T-helper 2 cell treated with Interferon-gamma antibody and Interleukin-4, amounts not matched to agents 5 μg/mL and 100 μg/mL, for 36 hours (primary cell): ENCODE measurements at regions not wholly inside any gene's neighbourhood (a gene's known extent, or its start where the extent isn't known, plus 50 kb on each side); places are given as distances from the start of the nearest gene placed in this dataset.
"Not testable (repeated sequence)": the region's sequence is repeated elsewhere in the genome, so short reads cannot be mapped to it uniquely, and the experiment has no call there.

Experiments
- DNase-seq: peaks from one replicate; pipeline ENCODE4 v3.0.0; 2021; ENCODE audit warnings: low spot score
- H3K27ac Mint-ChIP-seq: one replicate; pipeline ENCODE4 v1.8.0; 2021; ENCODE audit warnings: mild to moderate bottlenecking, mixed read lengths
- H3K27me3 Mint-ChIP-seq: one replicate; pipeline ENCODE4 v1.8.0; 2021; ENCODE audit warnings: low read depth, mixed read lengths
- H3K36me3 Mint-ChIP-seq: one replicate; pipeline ENCODE4 v1.8.0; 2021; ENCODE audit warnings: low read depth, mixed read lengths
- H3K4me1 Mint-ChIP-seq: one replicate; pipeline ENCODE4 v1.8.0; 2021; ENCODE audit warnings: low read depth, mixed read lengths
- H3K4me3 Mint-ChIP-seq: one replicate; pipeline ENCODE4 v1.8.0; 2022; ENCODE audit warnings: mild to moderate bottlenecking, moderate library complexity, mixed read lengths
- H3K9me3 Mint-ChIP-seq: one replicate; pipeline ENCODE4 v1.8.0; 2021; ENCODE audit warnings: mixed read lengths

DNA sequence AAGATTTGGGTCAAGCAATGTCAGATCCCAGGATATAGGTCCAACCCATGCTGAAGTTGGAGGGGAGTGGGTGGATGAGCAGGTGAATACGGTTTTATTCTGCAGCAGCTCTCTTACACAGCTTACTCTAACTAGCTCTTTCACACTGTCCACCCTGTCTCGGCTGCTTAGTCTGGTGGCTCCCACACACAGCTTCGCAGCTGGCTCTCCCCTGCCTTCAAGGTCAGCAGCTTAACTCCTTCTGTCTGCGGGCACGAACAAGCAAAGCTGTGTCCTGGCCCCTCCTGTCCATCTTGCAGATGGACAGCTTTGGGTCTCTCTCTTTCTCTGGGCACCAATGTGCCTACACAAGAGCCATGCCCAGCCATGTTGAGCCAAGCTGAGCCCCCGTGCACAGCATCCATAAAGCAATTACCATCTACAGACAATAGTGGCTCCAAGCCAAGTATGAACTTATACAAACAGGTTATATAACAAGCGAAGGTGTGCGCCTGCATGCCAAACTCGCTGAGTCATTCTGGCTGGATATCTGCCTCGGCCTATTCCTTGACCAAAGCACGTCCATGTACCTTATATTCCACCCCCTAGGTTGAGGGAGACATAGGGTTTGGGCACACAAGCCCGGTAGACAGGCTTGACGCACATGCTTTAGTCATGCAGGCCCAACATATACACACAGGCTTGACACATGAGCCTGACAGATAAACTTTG is 1307.8 kb upstream of the RAG2 start:
- Mint-ChIP-seq H3K27ac (no peak overlapping the region), H3K27me3 (no peaks in the 10 kb centered on the region), H3K4me3 (no peak overlapping the region), H3K36me3 (no peaks in the 10 kb centered on the region), H3K9me3 (peaks cover 38% of the 10 kb centered on the region), H3K4me1 (no peaks in the 10 kb centered on the region)
- no peak for DNase-seq

DNA sequence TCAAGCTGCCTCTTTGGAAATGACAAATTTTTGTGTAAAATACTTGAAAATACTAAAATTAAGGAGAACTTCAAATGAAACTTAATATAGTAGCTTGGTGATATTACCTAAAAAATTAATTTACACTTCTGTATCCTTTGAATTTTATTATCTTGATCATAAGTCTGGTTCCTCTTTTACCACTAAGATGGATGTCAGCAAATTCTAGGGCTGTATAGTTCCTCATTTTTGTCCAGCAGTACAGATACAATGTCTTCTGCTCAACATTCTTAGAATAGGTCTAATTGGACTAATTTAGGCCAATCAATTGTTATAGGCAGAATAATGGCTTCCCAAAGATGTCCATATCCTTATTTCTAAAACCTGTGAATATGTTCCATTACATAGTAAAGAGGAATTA is 1298.0 kb upstream of the RAG2 start:
- no peak overlapping the region for H3K27ac Mint-ChIP-seq
- no peak overlapping the region for H3K4me3 Mint-ChIP-seq
- no peaks in the 10 kb centered on the region for H3K36me3 Mint-ChIP-seq
- DNase-seq: no peak
- H3K9me3 Mint-ChIP-seq: peaks cover 37% of the 10 kb centered on the region
- no peaks in the 10 kb centered on the region for H3K4me1 Mint-ChIP-seq
- H3K27me3 Mint-ChIP-seq: no peaks in the 10 kb centered on the region

DNA sequence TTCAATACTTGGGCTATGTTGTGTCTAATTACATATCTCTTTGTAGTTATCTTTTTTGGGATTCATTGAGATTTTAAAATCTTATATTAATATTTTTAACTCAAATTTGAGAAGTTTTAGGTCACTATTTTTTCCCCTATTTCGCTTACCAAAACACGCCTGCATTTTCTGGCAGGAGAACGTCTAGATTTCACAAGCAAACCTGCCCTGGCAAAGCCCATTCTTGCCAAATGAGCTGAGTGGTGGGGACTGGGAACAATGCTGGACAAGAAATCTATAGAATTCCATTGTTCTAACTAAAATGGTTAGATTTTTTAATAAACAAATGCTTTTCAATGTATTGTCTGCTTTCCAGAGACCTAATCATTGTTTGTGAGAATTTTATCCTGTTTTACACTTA is 1283.7 kb upstream of the RAG2 start:
- H3K36me3 Mint-ChIP-seq: no peaks in the 10 kb centered on the region
- DNase-seq: no peak
- H3K27me3 Mint-ChIP-seq: no peaks in the 10 kb centered on the region
- no peak overlapping the region for H3K27ac Mint-ChIP-seq
- H3K9me3 Mint-ChIP-seq: peaks cover 19% of the 10 kb centered on the region
- H3K4me3 Mint-ChIP-seq: no peak overlapping the region
- H3K4me1 Mint-ChIP-seq: no peaks in the 10 kb centered on the region

- Mint-ChIP-seq H3K27ac (no peak overlapping the region), H3K9me3 (peaks cover 16% of the 10 kb centered on the region), H3K36me3 (no peaks in the 10 kb centered on the region), H3K4me1 (no peaks in the 10 kb centered on the region), H3K4me3 (no peak overlapping the region), H3K27me3 (no peaks in the 10 kb centered on the region)
- DNase-seq: no peak
Observed at GRCh38 chr11:37861671-37862070, 1263.6 kb upstream of the RAG2 start.

DNA sequence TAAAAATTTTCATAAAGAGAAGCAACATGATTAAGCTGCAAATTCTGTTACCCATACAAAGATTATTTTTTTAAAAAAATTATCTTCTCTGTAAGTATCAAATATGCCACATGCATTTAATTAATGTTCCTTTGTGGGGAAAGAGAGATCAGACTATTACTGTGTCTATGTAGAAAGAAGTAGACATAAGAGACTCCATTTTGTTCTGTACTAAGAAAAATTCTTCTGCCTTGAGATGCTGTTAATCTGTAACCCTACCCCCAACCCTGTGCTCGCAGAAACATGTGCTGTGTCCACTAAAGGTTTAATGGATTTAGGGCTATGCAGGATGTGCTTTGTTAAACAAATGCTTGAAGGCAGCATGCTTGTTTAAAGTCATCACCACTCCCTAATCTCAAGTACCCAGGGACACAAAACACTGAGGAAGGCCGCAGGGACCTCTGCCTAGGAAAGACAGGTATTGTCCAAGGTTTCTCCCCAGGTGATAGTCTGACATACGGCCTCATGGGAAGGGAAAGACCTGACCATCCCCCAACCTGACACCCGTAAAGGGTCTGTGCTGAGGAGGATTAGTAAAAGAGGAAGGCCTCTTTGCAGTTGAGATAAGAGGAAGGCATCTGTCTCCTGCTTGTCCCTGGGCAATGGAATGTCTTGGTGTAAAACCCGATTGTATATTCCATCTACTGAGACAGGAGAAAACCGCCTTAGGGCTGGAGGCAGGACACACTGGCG is 1260.9 kb upstream of the RAG2 start:
- peaks cover 16% of the 10 kb centered on the region for H3K9me3 Mint-ChIP-seq
- H3K36me3 Mint-ChIP-seq, DNase-seq, H3K4me3 Mint-ChIP-seq, H3K27ac Mint-ChIP-seq, H3K4me1 Mint-ChIP-seq, H3K27me3 Mint-ChIP-seq: not testable (repeated sequence)

- no peaks in the 10 kb centered on the region for H3K27me3 Mint-ChIP-seq
- peaks cover 16% of the 10 kb centered on the region for H3K9me3 Mint-ChIP-seq
- H3K27ac Mint-ChIP-seq: no peak overlapping the region
- H3K4me3 Mint-ChIP-seq: no peak overlapping the region
- H3K36me3 Mint-ChIP-seq: no peaks in the 10 kb centered on the region
- no peaks in the 10 kb centered on the region for H3K4me1 Mint-ChIP-seq
- DNase-seq: no peak
Observed at GRCh38 chr11:37858398-37858797, 1260.4 kb upstream of the RAG2 start.

DNA sequence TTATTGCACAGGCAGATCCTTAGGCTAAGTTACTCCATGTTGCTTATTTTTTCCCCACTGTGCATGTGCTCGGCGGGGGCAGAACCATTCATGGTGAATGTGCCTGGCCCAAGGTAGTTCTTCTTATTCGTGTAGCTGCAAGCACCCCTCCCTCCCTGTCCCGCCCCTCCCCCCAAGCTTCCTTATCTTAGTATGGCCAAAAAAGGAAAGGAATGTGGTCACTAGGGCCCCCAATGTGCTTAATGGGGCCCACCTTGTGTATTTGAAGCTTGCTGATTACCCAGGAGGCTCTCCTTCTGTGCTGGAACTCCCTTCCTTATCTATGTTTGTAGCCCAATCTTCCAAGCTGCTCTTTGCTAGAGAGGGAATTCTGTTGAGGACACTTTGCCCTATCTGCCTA is 1259.7 kb upstream of the RAG2 start:
- H3K4me3 Mint-ChIP-seq: no peak overlapping the region
- no peaks in the 10 kb centered on the region for H3K4me1 Mint-ChIP-seq
- no peaks in the 10 kb centered on the region for H3K36me3 Mint-ChIP-seq
- H3K27me3 Mint-ChIP-seq: no peaks in the 10 kb centered on the region
- no peak overlapping the region for H3K27ac Mint-ChIP-seq
- no peak for DNase-seq
- H3K9me3 Mint-ChIP-seq: peaks cover 13% of the 10 kb centered on the region

- H3K4me1 Mint-ChIP-seq: no peaks in the 10 kb centered on the region
- peaks cover 22% of the 10 kb centered on the region for H3K9me3 Mint-ChIP-seq
- no peaks in the 10 kb centered on the region for H3K27me3 Mint-ChIP-seq
- no peaks in the 10 kb centered on the region for H3K36me3 Mint-ChIP-seq
- no peak overlapping the region for H3K27ac Mint-ChIP-seq
- DNase-seq: no peak
- H3K4me3 Mint-ChIP-seq: no peak overlapping the region
Observed at GRCh38 chr11:37849706-37850105, 1251.7 kb upstream of the RAG2 start.

DNA sequence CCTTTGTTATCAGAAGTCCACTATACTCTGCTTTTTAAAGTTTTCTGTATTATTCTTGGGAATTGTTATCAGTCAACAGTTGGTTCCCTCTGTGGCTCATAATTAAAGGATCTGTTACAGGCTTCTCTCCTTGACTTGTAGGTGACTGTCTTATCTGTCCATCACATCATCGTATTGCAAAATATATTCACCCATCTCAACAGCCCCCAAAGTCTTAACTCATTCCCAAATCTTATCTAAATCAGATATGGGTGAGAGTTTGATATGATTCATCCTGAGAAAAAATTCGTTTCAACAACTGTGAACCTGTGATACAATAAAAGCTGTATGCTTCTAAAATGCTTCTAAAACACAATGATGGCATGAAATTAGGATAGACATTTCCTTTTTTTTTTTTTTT is 1245.6 kb upstream of the RAG2 start:
- H3K27me3 Mint-ChIP-seq: no peaks in the 10 kb centered on the region
- H3K27ac Mint-ChIP-seq: no peak overlapping the region
- H3K36me3 Mint-ChIP-seq: no peaks in the 10 kb centered on the region
- no peak overlapping the region for H3K4me3 Mint-ChIP-seq
- peaks cover 22% of the 10 kb centered on the region for H3K9me3 Mint-ChIP-seq
- H3K4me1 Mint-ChIP-seq: no peaks in the 10 kb centered on the region
- no peak for DNase-seq

- Mint-ChIP-seq H3K27me3 (no peaks in the 10 kb centered on the region), H3K4me3 (no peak overlapping the region), H3K9me3 (peaks cover 17% of the 10 kb centered on the region), H3K36me3 (no peaks in the 10 kb centered on the region), H3K4me1 (no peaks in the 10 kb centered on the region), H3K27ac (no peak overlapping the region)
- DNase-seq: no peak
Observed at GRCh38 chr11:37841016-37841415, 1243.0 kb upstream of the RAG2 start.

GRCh38 chr11:37840345-37840744 is 1242.3 kb upstream of the RAG2 start:
- H3K36me3 Mint-ChIP-seq, DNase-seq: not testable (repeated sequence)

DNA sequence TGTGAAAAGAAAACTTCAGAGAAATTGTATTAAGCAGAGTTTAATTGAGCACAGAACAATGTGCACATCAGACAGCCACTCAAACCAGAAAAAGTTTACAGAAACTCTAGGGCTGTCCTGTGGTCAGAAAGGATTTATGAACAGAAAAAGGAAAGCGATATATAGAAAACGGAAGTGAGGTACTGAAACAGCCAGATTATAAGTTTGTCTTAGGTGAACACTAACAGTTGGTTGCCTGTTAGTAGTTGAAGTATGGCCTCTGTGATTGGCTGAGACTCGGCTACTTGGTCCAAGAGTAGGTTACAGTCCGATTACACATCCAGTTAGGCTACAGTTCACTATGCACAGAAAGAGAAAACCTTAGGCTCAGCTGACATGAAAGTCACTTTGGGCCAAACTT is 1232.5 kb upstream of the RAG2 start:
- Mint-ChIP-seq H3K27me3 (no peaks in the 10 kb centered on the region), H3K36me3 (no peaks in the 10 kb centered on the region), H3K4me3 (no peak overlapping the region), H3K9me3 (peaks cover 3% of the 10 kb centered on the region), H3K4me1 (no peaks in the 10 kb centered on the region), H3K27ac (no peak overlapping the region)
- DNase-seq: no peak

More at GRCh38 chr11:37840345-37840744, 1242.3 kb upstream of the RAG2 start:
- not testable (repeated sequence) for H3K4me1 Mint-ChIP-seq, H3K27ac Mint-ChIP-seq, H3K4me3 Mint-ChIP-seq, H3K27me3 Mint-ChIP-seq
- H3K9me3 Mint-ChIP-seq: peaks cover 17% of the 10 kb centered on the region

GRCh38 chr11:37817727-37818270 is 1219.8 kb upstream of the RAG2 start:
- H3K9me3 Mint-ChIP-seq: peaks cover 29% of the 10 kb centered on the region
- no peak overlapping the region for H3K4me3 Mint-ChIP-seq
- no peaks in the 10 kb centered on the region for H3K4me1 Mint-ChIP-seq
- DNase-seq: no peak
- no peaks in the 10 kb centered on the region for H3K36me3 Mint-ChIP-seq
- H3K27ac Mint-ChIP-seq: no peak overlapping the region
- H3K27me3 Mint-ChIP-seq: no peaks in the 10 kb centered on the region

GRCh38 chr11:37812281-37812880 is 1214.3 kb upstream of the RAG2 start:
- Mint-ChIP-seq H3K27me3 (no peaks in the 10 kb centered on the region), H3K36me3 (no peaks in the 10 kb centered on the region), H3K4me3 (no peak overlapping the region), H3K27ac (no peak overlapping the region), H3K9me3 (peaks cover 13% of the 10 kb centered on the region), H3K4me1 (no peaks in the 10 kb centered on the region)
- no peak for DNase-seq
